Bronchial epithelial cell (primary cell): ENCODE measurements at regions not wholly inside any gene's neighbourhood (a gene's known extent, or its start where the extent isn't known, plus 50 kb on each side); places are given as distances from the start of the nearest gene placed in this dataset.

Source experiments
- DNase-seq: peaks from one replicate; pipeline ENCODE4 v3.0.0-alpha.2; 2010; ENCODE audit warnings: low read depth
- FAIRE-seq: peaks from 2 replicates; lab custom pipeline; 2011; peaks lifted over from hg19 to GRCh38; lab: Jason Lieb, UNC
- H3K27me3 ChIP-seq: 2 replicates; pipeline ENCODE4 v1.5.1; 2011; ENCODE audit warnings: low read length; ENCODE audit not compliant: control insufficient read depth, insufficient read depth
- H3K36me3 ChIP-seq: 2 replicates; pipeline ENCODE4 v1.5.1; 2011; ENCODE audit warnings: low read length; ENCODE audit not compliant: control insufficient read depth, insufficient read depth
- H3K4me3 ChIP-seq: 2 replicates; pipeline ENCODE4 v1.5.1; 2011; ENCODE audit warnings: mild to moderate bottlenecking, low read depth, low read length, control low read depth
- CTCF ChIP-seq: IDR thresholded peaks from 2 replicates; pipeline ENCODE4 v1.5.1; 2011; ENCODE audit warnings: mild to moderate bottlenecking, moderate library complexity, low read length, control low read depth, inconsistent platforms; ENCODE audit not compliant: insufficient read depth, severe bottlenecking

GRCh38 chr11:115572551-115572950, 68.3 kb upstream of the CADM1 start:
- Histone ChIP-seq H3K36me3 (no peaks in the 10 kb centered on the region), H3K4me3 (no peak overlapping the region), H3K27me3 (no peaks in the 10 kb centered on the region)
- no peak for TF ChIP-seq CTCF
- DNase-seq (no peak), FAIRE-seq (no peak)

- no peaks in the 10 kb centered on the region for H3K27me3 ChIP-seq
- FAIRE-seq (no peak), DNase-seq (no peak)
- H3K4me3 ChIP-seq: no peak overlapping the region
- H3K36me3 ChIP-seq: no peaks in the 10 kb centered on the region
- no peak for TF ChIP-seq CTCF
These were observed 62.1 kb upstream of the CADM1 start for GRCh38 chr11:115566180-115566764.

GRCh38 chr11:115564851-115565250, 60.6 kb upstream of the CADM1 start:
- no peak for TF ChIP-seq CTCF
- DNase-seq (no peak), FAIRE-seq (no peak)
- Histone ChIP-seq H3K4me3 (no peak overlapping the region), H3K27me3 (no peaks in the 10 kb centered on the region), H3K36me3 (no peaks in the 10 kb centered on the region)

- H3K36me3 ChIP-seq: no peaks in the 10 kb centered on the region
- H3K4me3 ChIP-seq: no peak overlapping the region
- no peak for TF ChIP-seq CTCF
- FAIRE-seq (no peak), DNase-seq (no peak)
- no peaks in the 10 kb centered on the region for H3K27me3 ChIP-seq
These were observed 56.9 kb upstream of the CADM1 start for GRCh38 chr11:115561116-115561515.

GRCh38 chr11:115558635-115559034, 54.4 kb upstream of the CADM1 start:
- Histone ChIP-seq H3K27me3 (no peaks in the 10 kb centered on the region), H3K36me3 (no peaks in the 10 kb centered on the region), H3K4me3 (no peak overlapping the region)
- FAIRE-seq (peak; percentile 32), DNase-seq (no peak)
- TF ChIP-seq CTCF: no peak

GRCh38 chr11:115557681-115558080, 53.5 kb upstream of the CADM1 start:
- H3K27me3 ChIP-seq: no peaks in the 10 kb centered on the region
- no peak overlapping the region for H3K4me3 ChIP-seq
- H3K36me3 ChIP-seq: no peaks in the 10 kb centered on the region
- no peak for FAIRE-seq
- no peak for DNase-seq
- TF ChIP-seq CTCF: no peak
